ENCODE measurements at regions not wholly inside any gene's neighbourhood (a gene's known extent, or its start where the extent isn't known, plus 50 kb on each side); places are given as distances from the start of the nearest gene placed in this dataset.
"Not testable (repeated sequence)": the region's sequence is repeated elsewhere in the genome, so short reads cannot be mapped to it uniquely, and the experiment has no call there.

GRCh38 chr1:192418552-192419285, 101.9 kb downstream of the RGS21 start:
- DNase-seq (ENCODE audit: low read depth in 2 of 2) = no peak

GRCh38 chr1:192430644-192431043, 113.9 kb downstream of the RGS21 start:
- no peak for DNase-seq (ENCODE audit: low read depth in 2 of 2)

GRCh38 chr1:192435704-192436103, 118.9 kb downstream of the RGS21 start:
- no peak for DNase-seq (ENCODE audit: low read depth in 2 of 2)

- no peak for DNase-seq (ENCODE audit: low read depth in 2 of 2)
These were observed 119.8 kb downstream of the RGS21 start for GRCh38 chr1:192436441-192437078.

GRCh38 chr1:192438737-192439136, 121.9 kb downstream of the RGS21 start:
- no peak for DNase-seq (ENCODE audit: low read depth in 2 of 2)

GRCh38 chr1:192439373-192440025, 122.7 kb downstream of the RGS21 start:
- DNase-seq (ENCODE audit: low read depth in 2 of 2) = peak; percentile 10 to 85

GRCh38 chr1:192441492-192441891, 124.7 kb downstream of the RGS21 start:
- DNase-seq (ENCODE audit: low read depth in 2 of 2) = no peak

GRCh38 chr1:192442736-192443135, 125.9 kb downstream of the RGS21 start:
- no peak for DNase-seq (ENCODE audit: low read depth in 2 of 2)

- DNase-seq (ENCODE audit: low read depth in 2 of 2) = peak; percentile 15 to 43
These were observed 126.8 kb downstream of the RGS21 start for GRCh38 chr1:192443616-192444015.

- no peak for DNase-seq (ENCODE audit: low read depth in 2 of 2)
These were observed 128.4 kb downstream of the RGS21 start for GRCh38 chr1:192445241-192445640.

GRCh38 chr1:192445839-192446489, 129.2 kb downstream of the RGS21 start:
- peak; percentile 58 to 69 for DNase-seq (ENCODE audit: low read depth in 2 of 2)

- DNase-seq (ENCODE audit: low read depth in 2 of 2) = no peak
These were observed 127.5 kb upstream of the RGS1 start for GRCh38 chr1:192448026-192448578.

- DNase-seq (ENCODE audit: low read depth in 2 of 2) = peak in 1 of 2 donors; percentile 74
These were observed 122.1 kb upstream of the RGS1 start for GRCh38 chr1:192453360-192453992.

GRCh38 chr1:192459467-192459866, 116.1 kb upstream of the RGS1 start:
- DNase-seq (ENCODE audit: low read depth in 2 of 2) = no peak

GRCh38 chr1:192461684-192462083, 113.9 kb upstream of the RGS1 start:
- DNase-seq (ENCODE audit: low read depth in 2 of 2) = no peak

- DNase-seq (ENCODE audit: low read depth in 2 of 2) = no peak
These were observed 113.0 kb upstream of the RGS1 start for GRCh38 chr1:192462616-192463015.

- DNase-seq (ENCODE audit: low read depth in 2 of 2) = no peak
These were observed 111.9 kb upstream of the RGS1 start for GRCh38 chr1:192463661-192464060.

GRCh38 chr1:192465221-192465620, 110.4 kb upstream of the RGS1 start:
- DNase-seq (ENCODE audit: low read depth in 2 of 2) = not testable (repeated sequence)

GRCh38 chr1:192474080-192474683, 101.4 kb upstream of the RGS1 start:
- peak; percentile 30 to 47 for DNase-seq (ENCODE audit: low read depth in 2 of 2)

GRCh38 chr1:192475329-192475728, 100.2 kb upstream of the RGS1 start:
- no peak for DNase-seq (ENCODE audit: low read depth in 2 of 2)

- no peak for DNase-seq (ENCODE audit: low read depth in 2 of 2)
These were observed 99.6 kb upstream of the RGS1 start for GRCh38 chr1:192475970-192476369.
